ENCODE measurements at regions not wholly inside any gene's neighbourhood (a gene's known extent, or its start where the extent isn't known, plus 50 kb on each side); places are given as distances from the start of the nearest gene placed in this dataset.

- peaks cover 13% of the 10 kb centered on the region for H3K4me1 ChIP-seq (ENCODE audit: control insufficient read depth, extremely low read depth, insufficient read depth, low read length)
- no peaks in the 10 kb centered on the region for H3K27me3 ChIP-seq (ENCODE audit: control insufficient read depth in 2 of 2, insufficient read depth in 2 of 2, low read length in 2 of 2)
- intact Hi-C loops (cut with micrococcal nuclease) (loop anchor here (5.0 kb wide), 1 partner anchor 315 kb away; the partner anchor contains the start of gene ENC1), dilution Hi-C loops (cut with MboI; ENCODE audit: extremely low pct_ligation_motif_present, low sequenced_read_pairs) (no loop called here)
- H3K9ac ChIP-seq (replicated peaks; ENCODE audit: extremely low read depth, insufficient read depth, low read length) = no peak overlapping the region
- no peak for FAIRE-seq
- H3K36me3 ChIP-seq (ENCODE audit: control insufficient read depth in 2 of 2, extremely low read depth in 1 of 2, insufficient read depth in 2 of 2, low read length in 2 of 2) = no peaks in the 10 kb centered on the region
- peak overlapping the region; percentile 26 for H3K27ac ChIP-seq (ENCODE audit: insufficient read depth, low read depth, low read length)
- POLR2A ChIA-PET = no interaction called here
- no peak overlapping the region for H3K4me2 ChIP-seq (ENCODE audit: insufficient read depth, low read length)
- CTCF ChIA-PET = no interaction called here
- no peaks in the 10 kb centered on the region for H4K20me1 ChIP-seq (replicated peaks; ENCODE audit: control insufficient read depth, extremely low read depth, insufficient read depth, low read length)
- DNase-seq (ENCODE audit: low read depth, low spot score) = no peak
- H2AFZ ChIP-seq (ENCODE audit: low read depth, low read length) = no peak overlapping the region
- no peak for TF ChIP-seq GATA2 (IDR thresholded peaks at IDR 0.05; ENCODE audit: insufficient read depth, insufficient read length, low read depth, low read length)
- no peak for TF ChIP-seq FOS (IDR thresholded peaks at IDR 0.05; ENCODE audit: borderline replicate concordance, insufficient read depth, low read length)
- no peak for TF ChIP-seq MAX (IDR thresholded peaks at IDR 0.05; ENCODE audit: insufficient read depth, insufficient read length)
- TF ChIP-seq MYC (IDR thresholded peaks at IDR 0.05; ENCODE audit: low read depth, low read length) = no peak
- no peak for TF ChIP-seq EZH2 (IDR thresholded peaks at IDR 0.05; ENCODE audit: borderline replicate concordance, low read depth, low read length, severe bottlenecking)
- no peak for TF ChIP-seq POLR2A (IDR thresholded peaks at IDR 0.05; ENCODE audit: low read depth, low read length)
- no peaks in the 10 kb centered on the region for H3K79me2 ChIP-seq (ENCODE audit: control insufficient read depth, insufficient read depth, low read length)
- no peak overlapping the region for H3K4me3 ChIP-seq (replicated peaks in 1 of 3; ENCODE audit: insufficient read depth in 1 of 3, low read depth in 1 of 3, low read length in 3 of 3)
- H3K9me1 ChIP-seq (replicated peaks; ENCODE audit: control insufficient read depth, extremely low read depth, insufficient read depth, low read length) = no peaks in the 10 kb centered on the region
- H3K9me3 ChIP-seq (replicated peaks; ENCODE audit: control insufficient read depth, insufficient read depth, low read length) = no peaks in the 10 kb centered on the region
- BruUV-seq (replicated peaks) = no TSS peak
Measured at GRCh38 chr5:74327339-74327685, 313.2 kb downstream of the ENC1 start.

GRCh38 chr5:74326571-74327338 is 313.8 kb downstream of the ENC1 start:
- no peak overlapping the region for H2AFZ ChIP-seq (ENCODE audit: low read depth, low read length)
- ChIA-PET POLR2A (no interaction called here), CTCF (no interaction called here)
- no peaks in the 10 kb centered on the region for H4K20me1 ChIP-seq (replicated peaks; ENCODE audit: control insufficient read depth, extremely low read depth, insufficient read depth, low read length)
- H3K79me2 ChIP-seq (ENCODE audit: control insufficient read depth, insufficient read depth, low read length) = no peaks in the 10 kb centered on the region
- peaks cover 13% of the 10 kb centered on the region for H3K4me1 ChIP-seq (ENCODE audit: control insufficient read depth, extremely low read depth, insufficient read depth, low read length)
- intact Hi-C loops (cut with micrococcal nuclease) = loop anchor here (5.0 kb wide), 1 partner anchor 316 kb away; the partner anchor contains the start of gene ENC1
- no peaks in the 10 kb centered on the region for H3K9me1 ChIP-seq (replicated peaks; ENCODE audit: control insufficient read depth, extremely low read depth, insufficient read depth, low read length)
- FAIRE-seq (peak; percentile 97), DNase-seq (ENCODE audit: low read depth, low spot score) (peak; percentile 89)
- H3K27me3 ChIP-seq (ENCODE audit: control insufficient read depth in 2 of 2, insufficient read depth in 2 of 2, low read length in 2 of 2) = peaks cover 0 to 2% of the 10 kb centered on the region in 2 experiments
- no peaks in the 10 kb centered on the region for H3K9me3 ChIP-seq (replicated peaks; ENCODE audit: control insufficient read depth, insufficient read depth, low read length)
- no peak overlapping the region for H3K4me3 ChIP-seq (replicated peaks in 1 of 3; ENCODE audit: insufficient read depth in 1 of 3, low read depth in 1 of 3, low read length in 3 of 3)
- no TSS peak for BruUV-seq (replicated peaks)
- H3K4me2 ChIP-seq (ENCODE audit: insufficient read depth, low read length) = no peak overlapping the region
- H3K9ac ChIP-seq (replicated peaks; ENCODE audit: extremely low read depth, insufficient read depth, low read length) = no peak overlapping the region
- TF ChIP-seq MAX (IDR thresholded peaks at IDR 0.05; ENCODE audit: insufficient read depth, insufficient read length) = no peak
- no peak for TF ChIP-seq CTCF (IDR thresholded peaks at IDR 0.05; ENCODE audit: extremely low read depth in 1 of 2, insufficient read depth in 1 of 2, low read depth in 1 of 2, low read length in 2 of 2)
- TF ChIP-seq MYC (IDR thresholded peaks at IDR 0.05; ENCODE audit: low read depth, low read length) = no peak
- TF ChIP-seq GATA2 (IDR thresholded peaks at IDR 0.05; ENCODE audit: insufficient read depth, insufficient read length, low read depth, low read length) = peak; percentile 56
- TF ChIP-seq POLR2AphosphoS5 (IDR thresholded peaks at IDR 0.05; ENCODE audit: insufficient read depth, low read depth, low read length) = no peak
- peak; percentile 89 for TF ChIP-seq FOS (IDR thresholded peaks at IDR 0.05; ENCODE audit: borderline replicate concordance, insufficient read depth, low read length)
- peak; percentile 52 for TF ChIP-seq JUN (IDR thresholded peaks at IDR 0.05; ENCODE audit: borderline replicate concordance, insufficient read depth, insufficient read length, low read depth)
- TF ChIP-seq POLR2A (IDR thresholded peaks at IDR 0.05; ENCODE audit: low read depth, low read length) = no peak
- TF ChIP-seq EZH2 (IDR thresholded peaks at IDR 0.05; ENCODE audit: borderline replicate concordance, low read depth, low read length, severe bottlenecking) = no peak
- dilution Hi-C loops (cut with MboI; ENCODE audit: extremely low pct_ligation_motif_present, low sequenced_read_pairs) = no loop called here
- H3K36me3 ChIP-seq (ENCODE audit: control insufficient read depth in 2 of 2, extremely low read depth in 1 of 2, insufficient read depth in 2 of 2, low read length in 2 of 2) = no peaks in the 10 kb centered on the region
- H3K27ac ChIP-seq (ENCODE audit: insufficient read depth, low read depth, low read length) = peak overlapping the region; percentile 26

Data from endothelial cell of umbilical vein (primary cell).